ENCODE measurements at regions not wholly inside any gene's neighbourhood (a gene's known extent, or its start where the extent isn't known, plus 50 kb on each side); places are given as distances from the start of the nearest gene placed in this dataset.

- no peak overlapping the region for H3K27ac ChIP-seq
- no peak overlapping the region for H3K4me3 ChIP-seq
- no peaks in the 10 kb centered on the region for H3K27me3 ChIP-seq
- H3K9me3 ChIP-seq = no peaks in the 10 kb centered on the region
- H3K4me1 ChIP-seq = no peaks in the 10 kb centered on the region
- no peaks in the 10 kb centered on the region for H3K36me3 ChIP-seq
- DNase-seq (no peak), ATAC-seq (no peak)
- no peak for TF ChIP-seq CTCF (IDR thresholded peaks at IDR 0.05)
- intact Hi-C loops (cut with DNase I) = no loop called here
- 24 to 35% methylated on average over 1 of the region's 1 CpG for WGBS, 2 donors
Observed at GRCh38 chr12:33602515-33602914, 162.9 kb upstream of the SYT10 start.

DNA sequence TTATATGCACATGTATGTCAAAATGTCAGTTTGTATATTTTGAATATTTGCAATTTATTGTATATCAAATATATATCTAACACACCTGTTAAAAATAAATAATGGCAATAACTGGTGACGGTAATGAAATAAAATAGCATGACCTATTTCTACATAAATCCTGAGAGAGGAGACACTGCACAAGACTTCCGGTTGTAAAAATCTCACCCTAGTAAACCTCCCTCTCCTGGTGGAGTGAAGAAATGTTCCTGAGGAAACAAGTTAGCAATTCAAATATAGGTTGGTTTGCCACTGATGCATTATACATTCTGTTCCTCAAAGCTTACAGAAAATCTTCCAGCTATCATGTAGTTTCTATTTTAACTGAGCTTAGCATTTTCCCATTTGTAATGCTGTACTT, 166.1 kb upstream of the SYT10 start:
- intact Hi-C loops (cut with DNase I) = no loop called here
- Histone ChIP-seq H3K27me3 (no peaks in the 10 kb centered on the region), H3K4me3 (no peak overlapping the region), H3K9me3 (no peaks in the 10 kb centered on the region), H3K36me3 (no peaks in the 10 kb centered on the region), H3K27ac (no peak overlapping the region), H3K4me1 (no peaks in the 10 kb centered on the region)
- DNase-seq = no peak
- peak in 3 of 9 donors; percentile 14 to 33 (median 31) for TF ChIP-seq CTCF (IDR thresholded peaks at IDR 0.05)
- WGBS, 2 donors = 28 to 39% methylated on average over 2 of the region's 2 CpGs
- no peak for ATAC-seq

DNA sequence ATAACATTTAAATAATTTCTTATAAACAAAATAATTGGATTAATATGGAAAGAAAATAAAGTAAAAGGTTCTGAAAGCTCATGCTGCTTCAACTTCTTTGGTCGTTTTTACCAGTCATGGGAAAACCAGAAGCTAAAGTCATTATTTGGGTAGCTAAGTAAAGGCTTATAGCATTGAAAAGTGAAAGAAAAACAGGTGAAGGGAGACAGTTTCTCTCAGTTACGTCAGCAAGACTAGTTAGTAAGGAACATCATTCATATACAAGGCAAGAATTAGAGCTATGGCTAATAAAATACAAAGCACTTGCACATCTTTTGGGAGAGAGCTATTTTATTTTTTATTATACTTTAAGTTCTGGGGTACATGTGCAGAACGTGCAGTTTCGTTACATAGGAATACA, 170.3 kb upstream of the SYT10 start:
- Histone ChIP-seq H3K36me3 (no peaks in the 10 kb centered on the region), H3K4me3 (no peak overlapping the region), H3K27me3 (no peaks in the 10 kb centered on the region), H3K27ac (no peak overlapping the region), H3K4me1 (no peaks in the 10 kb centered on the region), H3K9me3 (peaks cover 0 to 2% (median 0%) of the 10 kb centered on the region in 11 donors)
- ATAC-seq = no peak
- DNase-seq = no peak
- 73 to 76% methylated on average over 4 of the region's 4 CpGs for WGBS, 2 donors
- intact Hi-C loops (cut with DNase I) = no loop called here
- TF ChIP-seq CTCF (IDR thresholded peaks at IDR 0.05) = no peak

DNA sequence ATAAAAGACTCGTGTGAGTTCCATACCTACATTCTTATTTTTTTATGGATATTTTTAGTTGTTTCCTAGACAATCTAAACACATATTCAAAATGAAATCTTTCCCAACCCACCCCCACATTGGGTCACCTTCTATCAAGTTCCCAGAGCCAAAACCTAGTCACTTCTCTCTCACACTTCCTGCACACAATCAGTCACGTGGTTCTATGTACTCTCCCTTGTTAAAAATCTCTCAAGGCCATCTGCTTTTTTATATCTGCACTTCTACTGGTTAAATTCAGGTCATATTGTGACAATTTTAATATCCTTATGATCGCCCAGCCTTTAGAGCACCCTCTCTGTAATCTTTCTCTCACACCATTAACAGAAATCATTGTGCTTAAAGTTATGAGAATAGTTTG, 175.0 kb upstream of the SYT10 start:
- Histone ChIP-seq H3K27me3 (no peaks in the 10 kb centered on the region), H3K36me3 (no peaks in the 10 kb centered on the region), H3K4me1 (no peaks in the 10 kb centered on the region), H3K4me3 (no peak overlapping the region), H3K27ac (no peak overlapping the region), H3K9me3 (peaks cover 0 to 47% (median 10%) of the 10 kb centered on the region in 11 donors)
- TF ChIP-seq CTCF (IDR thresholded peaks at IDR 0.05) = no peak
- 57 to 62% methylated on average over 3 of the region's 3 CpGs for WGBS, 2 donors
- intact Hi-C loops (cut with DNase I) = no loop called here
- DNase-seq (no peak), ATAC-seq (no peak)

- Histone ChIP-seq H3K9me3 (peaks cover 0 to 52% (median 10%) of the 10 kb centered on the region in 11 donors), H3K4me3 (no peak overlapping the region), H3K27me3 (no peaks in the 10 kb centered on the region), H3K27ac (no peak overlapping the region), H3K4me1 (no peaks in the 10 kb centered on the region), H3K36me3 (no peaks in the 10 kb centered on the region)
- intact Hi-C loops (cut with DNase I) = no loop called here
- ATAC-seq = no peak
- TF ChIP-seq CTCF (IDR thresholded peaks at IDR 0.05) = no peak
- DNase-seq = no peak
- 67 to 68% methylated on average over 3 of the region's 3 CpGs for WGBS, 2 donors
Observed at GRCh38 chr12:33617218-33617617, 177.6 kb upstream of the SYT10 start.

All from heart right ventricle (tissue), 16 donors.